Calu3 (cell line): ENCODE measurements at regions not wholly inside any gene's neighbourhood (a gene's known extent, or its start where the extent isn't known, plus 50 kb on each side); places are given as distances from the start of the nearest gene placed in this dataset.

ENCODE experiments used
- BruUV-seq: library from RNA; stranded (reverse); fragments of 400-500 nt; replicated peaks from 2 replicates; lab custom pipeline; 2021; lab: Mats Ljungman, UMichigan
- CTCF ChIA-PET: fragments of 300-600 bp; sonication (Branson Sonifier 250); formaldehyde crosslinking; loops from one replicate; lab custom pipeline; 2022; ENCODE audit warnings: antibody characterized with exemption; lab: Charles Lee
- DNase-seq: peaks from one replicate; pipeline ENCODE4 v3.0.0; 2022
- H3K27ac Mint-ChIP-seq: one replicate; pipeline ENCODE4 v1.8.0; 2022; ENCODE audit warnings: mixed read lengths; ENCODE audit not compliant: unreplicated experiment
- H3K27me3 Mint-ChIP-seq: one replicate; pipeline ENCODE4 v1.8.0; 2022; ENCODE audit warnings: mixed read lengths; ENCODE audit not compliant: unreplicated experiment
- H3K36me3 Mint-ChIP-seq: one replicate; pipeline ENCODE4 v1.8.0; 2022; ENCODE audit warnings: mild to moderate bottlenecking, moderate library complexity, mixed read lengths; ENCODE audit not compliant: insufficient read depth, unreplicated experiment
- H3K4me1 Mint-ChIP-seq: one replicate; pipeline ENCODE4 v1.8.0; 2022; ENCODE audit warnings: mild to moderate bottlenecking, low read depth, mixed read lengths; ENCODE audit not compliant: unreplicated experiment
- H3K4me3 Mint-ChIP-seq: one replicate; pipeline ENCODE4 v1.8.0; 2022; ENCODE audit warnings: mild to moderate bottlenecking, low read depth, moderate library complexity, mixed read lengths; ENCODE audit not compliant: unreplicated experiment
- H3K9me3 Mint-ChIP-seq: one replicate; pipeline ENCODE4 v1.8.0; 2022; ENCODE audit warnings: low read depth, mixed read lengths; ENCODE audit not compliant: unreplicated experiment
- CTCF ChIP-seq: fragments of 200-600 bp; IDR thresholded peaks from one replicate; pipeline ENCODE4 v1.8.0; 2022; ENCODE audit warnings: antibody characterized with exemption; ENCODE audit not compliant: unreplicated experiment
- intact Hi-C: fragments of 100-400 bp; cut with micrococcal nuclease; formaldehyde crosslinking; loops from one replicate; pipeline ENCODE4 v1.10.0; 2022; ENCODE audit not compliant: unreplicated experiment

DNA sequence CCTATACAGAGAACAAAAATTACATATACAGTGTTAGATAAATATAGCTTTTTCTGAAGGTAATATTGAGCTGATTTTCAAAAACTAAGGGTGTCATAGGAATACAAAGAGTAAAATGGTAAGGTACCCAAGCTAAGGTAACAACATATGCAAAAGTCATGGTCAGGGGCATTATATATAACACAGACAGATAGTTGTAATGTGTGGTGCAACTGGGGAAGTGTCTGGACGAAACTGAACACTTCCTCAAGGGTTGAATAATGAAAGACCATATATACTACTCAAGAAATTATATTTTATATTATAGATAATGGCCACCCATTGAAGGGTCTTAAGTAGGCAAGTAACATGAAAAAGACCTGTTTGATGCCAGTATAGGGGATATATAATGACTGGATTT is 262.1 kb upstream of the CXXC4 start:
- intact Hi-C loops = no loop called here
- no peak for TF ChIP-seq CTCF
- H3K4me1 Mint-ChIP-seq = peaks cover 11% of the 10 kb centered on the region
- no peaks in the 10 kb centered on the region for H3K36me3 Mint-ChIP-seq
- BruUV-seq = no TSS peak
- CTCF ChIA-PET = no interaction called here
- H3K27me3 Mint-ChIP-seq = no peaks in the 10 kb centered on the region
- no peak overlapping the region for H3K27ac Mint-ChIP-seq
- H3K4me3 Mint-ChIP-seq = no peak overlapping the region
- H3K9me3 Mint-ChIP-seq = peaks cover 2% of the 10 kb centered on the region
- no peak for DNase-seq

DNA sequence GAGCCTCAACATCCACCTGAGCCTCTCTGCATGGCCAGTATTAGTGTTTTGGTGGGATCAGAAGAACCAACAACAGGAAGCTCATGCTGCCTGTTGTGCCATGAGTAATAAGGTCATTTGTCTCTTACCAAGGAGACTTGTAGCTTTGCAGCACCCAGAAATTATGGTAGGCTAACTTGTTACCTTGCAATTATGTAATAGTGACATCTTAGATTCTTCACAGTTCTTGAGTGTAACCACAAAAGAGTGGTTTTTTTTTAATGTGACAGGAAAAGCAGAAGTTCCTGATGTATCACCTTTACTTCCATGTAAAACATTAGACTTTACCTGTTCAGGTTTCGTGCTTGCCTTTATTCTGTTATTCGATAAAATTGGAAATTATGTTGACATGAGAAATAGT is 263.9 kb upstream of the CXXC4 start:
- no peaks in the 10 kb centered on the region for H3K27me3 Mint-ChIP-seq
- intact Hi-C loops = no loop called here
- no peaks in the 10 kb centered on the region for H3K36me3 Mint-ChIP-seq
- H3K4me1 Mint-ChIP-seq = no peaks in the 10 kb centered on the region
- TF ChIP-seq CTCF = no peak
- H3K4me3 Mint-ChIP-seq = no peak overlapping the region
- H3K27ac Mint-ChIP-seq = no peak overlapping the region
- CTCF ChIA-PET = no interaction called here
- no peak for DNase-seq
- peaks cover 2% of the 10 kb centered on the region for H3K9me3 Mint-ChIP-seq
- no TSS peak for BruUV-seq

DNA sequence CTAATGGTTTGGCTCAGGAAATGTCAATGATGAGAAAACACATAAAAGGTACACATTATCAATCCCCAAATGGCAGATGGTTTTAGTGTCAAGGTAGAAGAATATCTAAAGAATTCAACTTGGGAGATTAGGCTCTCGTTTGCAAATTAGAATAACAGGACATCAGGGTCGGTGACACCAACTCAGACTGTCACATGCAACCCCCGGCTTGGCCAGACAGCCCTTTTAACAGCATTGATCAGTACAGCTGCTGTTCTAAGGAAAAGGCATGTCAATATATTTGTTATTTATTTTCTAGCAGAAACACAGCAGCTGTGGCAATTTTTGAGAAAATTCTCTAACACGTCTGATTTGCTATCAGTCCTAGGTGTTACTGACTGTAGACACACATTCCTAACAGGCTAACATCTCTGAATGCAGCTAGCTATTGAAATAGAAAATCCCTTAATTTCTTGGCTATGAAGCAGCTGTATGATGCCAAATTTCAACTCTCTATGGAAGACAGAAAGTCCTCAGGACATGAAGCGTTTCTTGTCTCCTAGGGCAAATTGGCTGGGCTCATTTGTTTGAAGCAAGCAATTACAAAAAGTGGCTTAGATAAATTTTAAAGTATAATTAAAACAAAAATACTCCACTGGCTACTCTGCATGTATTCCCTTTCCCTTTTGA is 269.0 kb upstream of the CXXC4 start:
- no peaks in the 10 kb centered on the region for H3K9me3 Mint-ChIP-seq
- H3K4me1 Mint-ChIP-seq = no peaks in the 10 kb centered on the region
- BruUV-seq = no TSS peak
- no peaks in the 10 kb centered on the region for H3K36me3 Mint-ChIP-seq
- TF ChIP-seq CTCF = no peak
- no peaks in the 10 kb centered on the region for H3K27me3 Mint-ChIP-seq
- no peak overlapping the region for H3K4me3 Mint-ChIP-seq
- CTCF ChIA-PET = no interaction called here
- DNase-seq = no peak
- no peak overlapping the region for H3K27ac Mint-ChIP-seq
- intact Hi-C loops = no loop called here

- no peak for TF ChIP-seq CTCF
- H3K27me3 Mint-ChIP-seq = no peaks in the 10 kb centered on the region
- no peak overlapping the region for H3K4me3 Mint-ChIP-seq
- DNase-seq = no peak
- H3K4me1 Mint-ChIP-seq = no peaks in the 10 kb centered on the region
- no peak overlapping the region for H3K27ac Mint-ChIP-seq
- intact Hi-C loops = no loop called here
- no TSS peak for BruUV-seq
- H3K9me3 Mint-ChIP-seq = no peaks in the 10 kb centered on the region
- CTCF ChIA-PET = no interaction called here
- no peaks in the 10 kb centered on the region for H3K36me3 Mint-ChIP-seq
Measured at GRCh38 chr4:104766676-104767075, 272.0 kb upstream of the CXXC4 start.
